ENCODE measurements at regions not wholly inside any gene's neighbourhood (a gene's known extent, or its start where the extent isn't known, plus 50 kb on each side); places are given as distances from the start of the nearest gene placed in this dataset.

- DNase-seq (no peak), ATAC-seq (no peak)
- 51 to 62% (median 59%) methylated on average over 13 of the region's 13 CpGs for WGBS, 4 donors
- H3K4me1 ChIP-seq: peaks cover 0 to under 1% (median 0%) of the 10 kb centered on the region in 12 donors
- H3K4me3 ChIP-seq: no peak overlapping the region
- TF ChIP-seq CTCF (IDR thresholded peaks at IDR 0.05): no peak
- TF ChIP-seq POLR2A (IDR thresholded peaks at IDR 0.05): no peak
- intact Hi-C loops (cut with DNase I): loop anchor here in 1 of 10 donors (10.0 kb wide), 1 partner anchor 103 kb away; no protein-coding TSS in a partner anchor
- no peak overlapping the region for H3K27ac ChIP-seq
- H3K36me3 ChIP-seq: no peaks in the 10 kb centered on the region
- no peaks in the 10 kb centered on the region for H3K9me3 ChIP-seq
- H3K27me3 ChIP-seq: peaks cover 0 to 66% (median 28%) of the 10 kb centered on the region in 9 donors
Measured at GRCh38 chr17:34527908-34528470, 51.4 kb upstream of the TMEM132E start.

GRCh38 chr17:34527136-34527907 lies 52.1 kb upstream of the TMEM132E start:
- TF ChIP-seq POLR2A (IDR thresholded peaks at IDR 0.05): no peak
- no peak for TF ChIP-seq CTCF (IDR thresholded peaks at IDR 0.05)
- Histone ChIP-seq H3K9me3 (no peaks in the 10 kb centered on the region), H3K4me1 (no peaks in the 10 kb centered on the region), H3K36me3 (no peaks in the 10 kb centered on the region), H3K4me3 (no peak overlapping the region), H3K27me3 (peaks cover 0 to 68% (median 31%) of the 10 kb centered on the region in 9 donors), H3K27ac (no peak overlapping the region)
- ATAC-seq (no peak), DNase-seq (no peak)
- 40 to 45% (median 44%) methylated on average over 17 to 18 of the region's 18 CpGs for WGBS, 4 donors
- intact Hi-C loops (cut with DNase I): loop anchor here in 1 of 10 donors (10.0 kb wide), 1 partner anchor 103 kb away; no protein-coding TSS in a partner anchor

GRCh38 chr17:34525651-34526050 lies 53.7 kb upstream of the TMEM132E start:
- Histone ChIP-seq H3K4me1 (no peaks in the 10 kb centered on the region), H3K4me3 (no peak overlapping the region), H3K9me3 (no peaks in the 10 kb centered on the region), H3K27me3 (peaks cover 0 to 61% (median 24%) of the 10 kb centered on the region in 9 donors), H3K27ac (no peak overlapping the region), H3K36me3 (no peaks in the 10 kb centered on the region)
- intact Hi-C loops (cut with DNase I): loop anchor here in 1 of 10 donors (10.0 kb wide), 1 partner anchor 101 kb away; no protein-coding TSS in a partner anchor
- TF ChIP-seq CTCF (IDR thresholded peaks at IDR 0.05) (no peak), POLR2A (IDR thresholded peaks at IDR 0.05) (no peak)
- no peak for ATAC-seq
- DNase-seq: no peak
- WGBS, 4 donors: 7 to 21% (median 15%) methylated on average over 4 of the region's 4 CpGs

- H3K36me3 ChIP-seq: no peaks in the 10 kb centered on the region
- no peak overlapping the region for H3K27ac ChIP-seq
- 41 to 64% (median 54%) methylated on average over 4 to 11 of the region's 11 CpGs for WGBS, 4 donors
- no peak for ATAC-seq
- no peaks in the 10 kb centered on the region for H3K9me3 ChIP-seq
- no peak for DNase-seq
- intact Hi-C loops (cut with DNase I): loop anchor here in 3 of 10 donors (5.0 to 10.0 kb wide), 3 partner anchors 65 to 100 kb away; no protein-coding TSS in a partner anchor
- TF ChIP-seq POLR2A (IDR thresholded peaks at IDR 0.05) (no peak), CTCF (IDR thresholded peaks at IDR 0.05) (no peak)
- H3K27me3 ChIP-seq: peaks cover 0 to 42% (median 5%) of the 10 kb centered on the region in 9 donors
- no peaks in the 10 kb centered on the region for H3K4me1 ChIP-seq
- no peak overlapping the region for H3K4me3 ChIP-seq
Measured at GRCh38 chr17:34521955-34522354, 57.4 kb upstream of the TMEM132E start.

Measured in heart left ventricle (tissue), 16 donors.